Left lung (tissue), 4 donors: ENCODE measurements at regions not wholly inside any gene's neighbourhood (a gene's known extent, or its start where the extent isn't known, plus 50 kb on each side); places are given as distances from the start of the nearest gene placed in this dataset.
"Not testable (repeated sequence)": the region's sequence is repeated elsewhere in the genome, so short reads cannot be mapped to it uniquely, and the experiment has no call there.

Experiments used
- ATAC-seq: fragments of 200-7000 bp; cut with Tn5 transposase; one replicate; pipeline ENCODE4 v1.9.1; 2020; ENCODE audit warnings: moderate library complexity
- DNase-seq, 4 donors: peaks; one replicate each; pipeline ENCODE4 v3.0.0-alpha.2; 2013 to 2020
- H3K27ac ChIP-seq, 2 donors: fragments of 200-600 bp; sonication (generic) in 1 of 2; one replicate each; pipeline versions ENCODE4 v1.5.0 to v1.8.0; 2020 to 2021
- H3K27me3 ChIP-seq, 2 donors: fragments of 200-600 bp; sonication (generic) in 1 of 2; one replicate each; pipeline versions ENCODE4 v1.5.0 to v1.8.0; 2020 to 2021
- H3K36me3 ChIP-seq, 2 donors: fragments of 200-600 bp; sonication (generic) in 1 of 2; one replicate each; pipeline versions ENCODE4 v1.5.0 to v1.8.0; 2020 to 2021
- H3K4me1 ChIP-seq, 2 donors: fragments of 200-600 bp; one replicate each; pipeline ENCODE4 v1.8.0; 2021
- H3K4me3 ChIP-seq, 2 donors: fragments of 200-600 bp; sonication (generic) in 1 of 2; one replicate each; pipeline versions ENCODE4 v1.5.0 to v1.8.0; 2020 to 2021; ENCODE audit warnings: mild to moderate bottlenecking in 1 of 2
- H3K9me3 ChIP-seq, 2 donors: fragments of 200-600 bp; sonication (generic) in 1 of 2; one replicate each; pipeline versions ENCODE4 v1.5.0 to v1.8.0; 2020 to 2021
- intact Hi-C, 2 donors: fragments of 100-400 bp; cut with DNase I; formaldehyde crosslinking; loops; one replicate each; pipeline versions ENCODE4 v1.11.2 to v1.14.2; 2022
- TF ChIP-seq, protein P1 (sequence below), 2 donors: fragments of 200-600 bp; sonication (generic) in 1 of 2; IDR thresholded peaks; one replicate each; pipeline versions ENCODE4 v1.5.0 to v1.8.0; 2021; ENCODE audit warnings: antibody characterized with exemption in 2 of 2
- donor health status: DM: no; HTN: yes; CAD: no.
- donor health status: DM: no; HTN: no; CAD: no.

DNA sequence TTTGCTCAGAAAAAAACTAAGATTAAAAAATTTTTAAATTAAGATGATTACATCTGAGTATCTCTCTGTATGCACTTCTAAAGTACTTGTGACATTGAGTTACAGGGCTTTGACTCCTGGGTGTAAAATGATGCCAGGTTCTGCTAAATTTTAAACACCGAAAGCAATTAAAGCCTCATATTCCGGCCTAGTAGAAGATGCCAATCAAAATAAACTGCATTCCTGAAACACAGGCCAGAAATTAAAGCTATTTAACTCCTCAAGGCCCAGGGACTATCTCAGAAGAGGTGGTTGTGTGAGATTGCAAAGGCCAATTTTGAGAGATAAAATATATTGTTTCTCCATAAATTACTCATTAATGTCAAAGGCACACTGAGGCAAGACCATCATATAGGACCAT is 388.3 kb downstream of the KIF20B start:
- intact Hi-C loops, result no loop called here
- no peaks in the 10 kb centered on the region for H3K4me1 ChIP-seq
- no peaks in the 10 kb centered on the region for H3K36me3 ChIP-seq
- no peak for ATAC-seq
- H3K9me3 ChIP-seq, result no peaks in the 10 kb centered on the region
- H3K27me3 ChIP-seq, result no peaks in the 10 kb centered on the region
- DNase-seq, result no peak
- TF ChIP-seq, protein P1, sequence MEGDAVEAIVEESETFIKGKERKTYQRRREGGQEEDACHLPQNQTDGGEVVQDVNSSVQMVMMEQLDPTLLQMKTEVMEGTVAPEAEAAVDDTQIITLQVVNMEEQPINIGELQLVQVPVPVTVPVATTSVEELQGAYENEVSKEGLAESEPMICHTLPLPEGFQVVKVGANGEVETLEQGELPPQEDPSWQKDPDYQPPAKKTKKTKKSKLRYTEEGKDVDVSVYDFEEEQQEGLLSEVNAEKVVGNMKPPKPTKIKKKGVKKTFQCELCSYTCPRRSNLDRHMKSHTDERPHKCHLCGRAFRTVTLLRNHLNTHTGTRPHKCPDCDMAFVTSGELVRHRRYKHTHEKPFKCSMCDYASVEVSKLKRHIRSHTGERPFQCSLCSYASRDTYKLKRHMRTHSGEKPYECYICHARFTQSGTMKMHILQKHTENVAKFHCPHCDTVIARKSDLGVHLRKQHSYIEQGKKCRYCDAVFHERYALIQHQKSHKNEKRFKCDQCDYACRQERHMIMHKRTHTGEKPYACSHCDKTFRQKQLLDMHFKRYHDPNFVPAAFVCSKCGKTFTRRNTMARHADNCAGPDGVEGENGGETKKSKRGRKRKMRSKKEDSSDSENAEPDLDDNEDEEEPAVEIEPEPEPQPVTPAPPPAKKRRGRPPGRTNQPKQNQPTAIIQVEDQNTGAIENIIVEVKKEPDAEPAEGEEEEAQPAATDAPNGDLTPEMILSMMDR (IDR thresholded peaks at IDR 0.05), result no peak
- H3K27ac ChIP-seq, result no peak overlapping the region
- no peak overlapping the region for H3K4me3 ChIP-seq

DNA sequence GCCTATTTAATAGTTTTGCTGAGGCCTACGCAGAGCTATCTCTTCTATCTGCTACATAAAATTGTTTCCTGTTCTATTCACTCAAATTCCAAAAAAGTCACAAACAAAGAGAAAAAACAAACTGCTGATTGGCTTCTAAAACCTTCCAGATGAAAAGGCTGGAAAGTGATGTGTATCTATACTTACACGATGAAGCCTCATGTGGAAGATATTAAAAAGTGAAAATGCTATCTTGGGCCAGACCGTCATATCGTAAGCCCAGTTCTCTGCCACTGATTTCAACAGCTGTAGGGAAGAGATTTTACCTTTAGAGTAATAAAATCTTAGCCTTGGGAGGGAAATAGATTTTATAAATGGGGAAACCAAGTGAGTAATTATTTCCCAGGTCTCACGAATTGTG is 394.8 kb downstream of the KIF20B start:
- intact Hi-C loops, result no loop called here
- Histone ChIP-seq H3K36me3 (no peaks in the 10 kb centered on the region), H3K4me3 (no peak overlapping the region), H3K4me1 (no peaks in the 10 kb centered on the region), H3K9me3 (no peaks in the 10 kb centered on the region), H3K27ac (no peak overlapping the region), H3K27me3 (no peaks in the 10 kb centered on the region)
- ATAC-seq, result no peak
- TF ChIP-seq, protein P1 (IDR thresholded peaks at IDR 0.05), result no peak
- DNase-seq, result no peak

DNA sequence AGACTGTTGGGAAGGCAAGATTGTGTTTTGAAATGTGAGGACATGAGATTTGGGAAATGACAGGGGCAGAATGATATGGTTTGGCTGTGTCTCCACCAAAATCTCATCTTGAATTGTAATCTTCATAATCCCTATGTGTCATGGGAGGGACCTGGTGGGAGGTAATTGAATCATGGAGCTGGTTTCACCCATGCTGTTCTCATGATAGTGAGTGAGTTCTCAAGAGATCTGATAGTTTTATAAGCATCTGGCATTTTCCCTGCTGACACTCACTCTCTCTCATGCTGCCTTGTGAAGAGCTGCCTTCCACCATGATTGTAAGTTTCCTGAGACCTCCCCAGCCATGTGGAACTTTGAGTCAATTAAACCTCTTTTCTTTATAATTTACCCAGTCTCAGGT is 406.2 kb downstream of the KIF20B start:
- H3K4me3 ChIP-seq, H3K4me1 ChIP-seq, H3K27ac ChIP-seq, H3K9me3 ChIP-seq, DNase-seq, intact Hi-C loops, ATAC-seq, H3K36me3 ChIP-seq, H3K27me3 ChIP-seq: not testable (repeated sequence)

DNA sequence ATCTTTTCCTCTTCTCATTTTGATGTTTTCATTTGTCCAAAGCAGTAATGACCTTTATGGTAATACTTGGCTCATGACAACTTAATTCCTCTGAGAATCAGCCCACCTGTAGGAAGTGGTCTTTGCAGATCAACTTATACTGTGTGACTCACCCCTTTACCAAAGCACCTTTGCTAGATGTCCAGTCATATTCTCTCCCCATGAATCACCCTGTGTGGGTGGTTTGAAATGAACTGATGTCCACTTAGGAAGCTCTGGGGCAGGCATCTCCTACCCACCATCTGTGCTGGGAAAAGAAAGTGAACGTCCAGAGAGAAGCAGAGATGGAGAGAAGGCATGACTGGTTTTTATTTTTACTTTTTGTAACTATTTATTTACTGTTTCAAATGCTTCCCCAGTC is 410.3 kb downstream of the KIF20B start:
- no peak overlapping the region for H3K27ac ChIP-seq
- TF ChIP-seq, protein P1 (IDR thresholded peaks at IDR 0.05), result no peak
- intact Hi-C loops, result no loop called here

DNA sequence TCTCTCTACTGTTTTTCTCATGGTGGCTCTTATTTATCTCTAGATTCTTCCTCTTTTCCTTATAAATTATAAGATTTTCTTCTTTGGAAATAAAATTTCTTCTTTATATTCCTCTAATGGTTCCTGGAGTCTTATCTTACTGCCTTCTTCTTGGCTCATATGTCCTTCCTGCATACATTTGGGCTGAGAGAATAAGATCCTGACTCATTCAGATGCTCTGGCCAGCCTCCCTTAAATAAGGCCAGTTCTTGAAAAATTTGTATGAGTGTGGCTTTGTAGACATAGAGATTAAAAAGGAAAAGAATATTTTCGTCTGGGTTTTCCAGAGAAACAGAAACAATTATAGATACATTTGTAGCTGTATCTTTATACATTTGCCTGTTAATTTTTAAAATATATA is 411.3 kb downstream of the KIF20B start:
- no peaks in the 10 kb centered on the region for H3K27me3 ChIP-seq
- H3K9me3 ChIP-seq, result peaks cover 0 to 9% of the 10 kb centered on the region in 2 donors
- no peak overlapping the region for H3K27ac ChIP-seq
- DNase-seq, result no peak
- no peak overlapping the region for H3K4me3 ChIP-seq
- intact Hi-C loops, result no loop called here
- no peaks in the 10 kb centered on the region for H3K4me1 ChIP-seq
- TF ChIP-seq, protein P1 (IDR thresholded peaks at IDR 0.05), result no peak
- no peak for ATAC-seq
- H3K36me3 ChIP-seq, result no peaks in the 10 kb centered on the region

More for the DNA sequence above, 410.3 kb downstream of the KIF20B start:
- Histone ChIP-seq H3K27me3 (no peaks in the 10 kb centered on the region), H3K4me1 (no peaks in the 10 kb centered on the region), H3K36me3 (no peaks in the 10 kb centered on the region), H3K4me3 (no peak overlapping the region), H3K9me3 (peaks cover 0 to 9% of the 10 kb centered on the region in 2 donors)
- no peak for DNase-seq
- no peak for ATAC-seq

DNA sequence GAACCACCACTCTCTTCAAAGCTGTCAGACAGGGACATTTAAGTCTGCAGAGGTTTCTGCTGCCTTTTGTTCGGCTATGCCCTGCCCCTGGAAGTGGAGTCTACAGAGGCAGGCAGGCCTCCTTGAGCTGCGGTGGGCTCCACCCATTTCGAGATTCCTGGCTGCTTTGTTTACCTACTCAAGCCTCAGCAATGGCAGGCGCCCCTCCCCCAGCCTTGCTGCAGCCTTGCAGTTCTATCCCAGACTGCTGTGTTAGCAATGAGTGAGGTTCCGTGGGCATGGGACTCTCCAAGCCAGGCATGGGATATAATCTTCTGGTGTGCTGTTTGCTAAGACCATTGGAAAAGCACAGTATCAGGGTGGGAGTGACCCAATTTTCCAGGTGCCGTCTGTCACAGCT is 417.2 kb downstream of the KIF20B start:
- H3K27ac ChIP-seq, H3K4me1 ChIP-seq, intact Hi-C loops, ATAC-seq, H3K27me3 ChIP-seq, H3K36me3 ChIP-seq, H3K4me3 ChIP-seq: not testable (repeated sequence)
- H3K9me3 ChIP-seq, result peaks cover 0 to 30% of the 10 kb centered on the region in 2 donors
- DNase-seq, result peak in 1 of 4 donors; percentile 24

DNA sequence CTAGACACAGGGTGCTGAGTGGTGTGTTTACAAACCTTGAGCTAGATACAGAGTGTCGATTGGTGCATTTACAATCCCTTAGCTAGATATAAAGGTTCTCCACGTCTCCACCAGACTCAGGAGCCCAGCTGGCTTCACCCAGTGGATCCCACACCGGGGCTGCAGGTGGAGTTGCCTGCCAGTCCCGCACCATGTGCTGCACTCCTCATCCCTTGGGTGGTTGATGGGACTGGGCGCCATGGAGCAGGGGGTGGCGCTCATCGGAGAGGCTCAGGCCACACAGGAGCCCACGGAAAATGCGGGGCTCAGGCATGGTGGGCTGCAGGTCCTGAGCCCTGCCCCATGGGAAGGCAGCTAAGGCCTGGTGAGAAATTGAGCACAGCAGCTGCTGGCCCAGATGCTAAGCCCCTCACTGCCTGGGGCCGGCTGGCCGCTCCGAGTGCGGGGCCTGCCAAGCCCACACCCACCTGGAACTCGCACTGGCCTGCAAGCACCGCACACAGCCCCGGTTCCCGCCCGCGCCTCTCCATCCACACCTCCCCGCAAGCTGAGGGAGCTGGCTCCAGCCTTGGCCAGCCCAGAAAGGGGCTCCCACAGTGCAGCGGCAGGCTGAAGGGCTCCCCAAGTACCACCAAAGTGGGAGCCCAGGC is 418.4 kb downstream of the KIF20B start:
- H3K4me3 ChIP-seq, H3K36me3 ChIP-seq, H3K27ac ChIP-seq, H3K27me3 ChIP-seq, intact Hi-C loops, ATAC-seq, H3K4me1 ChIP-seq: not testable (repeated sequence)
- DNase-seq, result peak in 1 of 4 donors; percentile 61
- H3K9me3 ChIP-seq, result peaks cover 0 to 26% of the 10 kb centered on the region in 2 donors
